Jurkat, Clone E6-1 (cell line): ENCODE measurements at regions not wholly inside any gene's neighbourhood (a gene's known extent, or its start where the extent isn't known, plus 50 kb on each side); places are given as distances from the start of the nearest gene placed in this dataset.
"Not testable (repeated sequence)": the region's sequence is repeated elsewhere in the genome, so short reads cannot be mapped to it uniquely, and the experiment has no call there.

ENCODE experiments used
- DNase-seq: peaks from one replicate; pipeline ENCODE4 v3.0.0-alpha.2; 2011; ENCODE audit warnings: low read depth, low spot score
- H3K4me3 ChIP-seq: 2 replicates; pipeline ENCODE4 v1.5.1; 2011; ENCODE audit warnings: mild to moderate bottlenecking, low read length, control low read depth, moderate library complexity

GRCh38 chr2:187208199-187208785 lies 239.8 kb downstream of the CALCRL start:
- DNase-seq, result no peak
- H3K4me3 ChIP-seq, result no peak overlapping the region

GRCh38 chr2:187207126-187207525 lies 240.9 kb downstream of the CALCRL start:
- DNase-seq, result no peak
- H3K4me3 ChIP-seq, result no peak overlapping the region

DNA sequence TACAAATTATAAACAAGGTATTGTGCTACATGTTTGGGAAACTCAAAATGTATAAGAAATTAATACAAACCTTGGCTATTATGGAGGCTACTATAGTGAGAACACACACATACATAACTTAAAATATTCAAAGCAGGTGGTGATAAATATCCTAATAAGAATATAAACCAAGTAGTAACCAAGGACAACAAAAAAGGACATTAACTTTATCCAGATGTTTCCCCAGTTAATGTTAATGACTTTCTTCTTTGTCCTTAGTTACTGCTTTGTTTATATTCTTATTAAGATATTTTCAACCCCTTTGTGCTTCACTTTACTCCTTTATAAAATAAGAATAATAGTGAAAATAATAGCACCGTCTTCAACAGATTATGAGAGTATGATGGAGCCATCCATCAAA lies 241.6 kb downstream of the CALCRL start:
- no peak overlapping the region for H3K4me3 ChIP-seq
- no peak for DNase-seq

- H3K4me3 ChIP-seq, result no peak overlapping the region
- DNase-seq, result no peak
Measured at GRCh38 chr2:187206071-187206470, 242.0 kb downstream of the CALCRL start.

DNA sequence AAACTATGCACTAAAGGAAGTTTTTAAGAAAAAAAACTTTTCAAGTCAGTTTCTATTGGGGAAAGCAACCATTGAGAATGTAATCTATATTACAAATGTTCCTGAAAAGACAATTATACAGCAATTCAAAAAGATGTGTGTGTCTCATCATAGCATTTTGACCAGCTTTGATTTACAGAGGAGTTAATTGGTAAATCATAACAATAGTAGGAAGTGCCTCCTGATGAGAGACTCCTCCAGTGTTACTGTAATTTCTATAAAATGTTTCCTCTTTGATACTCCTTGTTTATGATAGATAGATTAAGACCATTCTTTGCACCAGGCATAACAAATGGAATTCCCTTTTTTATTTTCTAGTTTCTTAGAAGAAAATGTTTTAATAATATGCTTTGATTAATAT lies 249.9 kb downstream of the CALCRL start:
- no peak overlapping the region for H3K4me3 ChIP-seq
- no peak for DNase-seq

- H3K4me3 ChIP-seq, result no peak overlapping the region
- no peak for DNase-seq
Measured at GRCh38 chr2:187194049-187194448, 254.0 kb downstream of the CALCRL start.

DNA sequence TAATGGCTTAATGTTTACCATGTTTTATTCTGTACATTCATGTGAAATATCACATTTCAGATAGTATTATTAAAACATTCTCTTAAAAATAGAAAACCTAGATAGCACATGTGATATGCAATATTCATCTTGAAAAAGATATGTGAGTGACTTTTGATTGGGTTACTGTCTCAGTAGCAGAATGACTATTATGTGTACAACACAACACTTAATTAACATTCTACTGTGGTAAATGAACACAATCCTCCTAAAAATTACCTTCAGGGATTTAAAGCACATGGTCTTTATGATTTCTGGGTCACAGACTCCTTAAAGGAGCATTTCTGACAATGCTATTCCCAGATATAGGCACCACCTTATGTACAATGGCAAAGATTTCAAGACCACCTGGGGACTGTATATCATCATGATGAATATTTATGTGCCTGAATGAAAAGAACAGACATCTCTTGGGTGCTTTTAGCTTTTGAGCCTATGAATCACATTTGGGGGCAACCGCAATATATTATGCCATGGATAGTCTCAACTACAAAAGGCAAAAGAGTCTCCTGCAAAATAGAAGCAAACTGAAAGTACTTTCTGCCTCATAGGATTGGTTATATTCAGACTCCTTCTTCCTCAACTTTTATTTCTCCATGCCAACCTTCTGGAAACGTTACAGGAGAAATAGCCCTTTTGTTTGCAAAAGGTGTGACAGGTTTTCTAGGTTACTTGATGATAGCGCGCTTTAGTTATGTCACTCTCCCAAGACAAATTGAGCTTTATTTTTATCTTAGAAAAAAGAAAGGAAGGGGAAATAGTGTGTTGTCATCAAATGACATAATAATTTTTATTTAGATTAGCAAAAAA lies 259.0 kb downstream of the CALCRL start:
- H3K4me3 ChIP-seq, result no peak overlapping the region
- DNase-seq, result no peak

- no peak for DNase-seq
- H3K4me3 ChIP-seq, result no peak overlapping the region
Measured at GRCh38 chr2:187187519-187187918, 260.5 kb downstream of the CALCRL start.

GRCh38 chr2:187180529-187180928 lies 267.5 kb downstream of the CALCRL start:
- H3K4me3 ChIP-seq, result no peak overlapping the region
- no peak for DNase-seq

- not testable (repeated sequence) for H3K4me3 ChIP-seq, DNase-seq
Measured at GRCh38 chr2:187178876-187179275, 269.2 kb downstream of the CALCRL start.

- no peak overlapping the region for H3K4me3 ChIP-seq
- no peak for DNase-seq
Measured at GRCh38 chr2:187177253-187177652, 270.8 kb downstream of the CALCRL start.

DNA sequence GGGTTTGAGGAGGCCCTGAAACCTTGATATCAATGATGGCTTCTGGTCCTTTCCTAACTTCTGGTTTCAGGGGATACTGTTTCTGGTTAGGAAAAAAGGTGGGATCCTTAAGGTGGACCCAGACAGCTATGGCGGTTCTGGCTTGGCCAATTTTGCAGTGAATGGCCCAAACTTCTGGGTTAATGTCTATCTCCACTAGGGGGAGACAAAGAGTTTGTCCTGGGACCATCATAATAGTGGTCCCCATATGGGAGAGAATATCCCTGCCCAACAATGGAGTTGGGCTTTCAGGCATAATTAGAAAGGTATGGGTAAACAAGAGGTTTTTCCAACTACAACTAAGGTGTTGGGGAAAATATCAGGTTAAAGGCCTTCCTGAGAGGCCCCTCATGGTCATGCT lies 273.5 kb downstream of the CALCRL start:
- no peak overlapping the region for H3K4me3 ChIP-seq
- peak; percentile 2 for DNase-seq

DNA sequence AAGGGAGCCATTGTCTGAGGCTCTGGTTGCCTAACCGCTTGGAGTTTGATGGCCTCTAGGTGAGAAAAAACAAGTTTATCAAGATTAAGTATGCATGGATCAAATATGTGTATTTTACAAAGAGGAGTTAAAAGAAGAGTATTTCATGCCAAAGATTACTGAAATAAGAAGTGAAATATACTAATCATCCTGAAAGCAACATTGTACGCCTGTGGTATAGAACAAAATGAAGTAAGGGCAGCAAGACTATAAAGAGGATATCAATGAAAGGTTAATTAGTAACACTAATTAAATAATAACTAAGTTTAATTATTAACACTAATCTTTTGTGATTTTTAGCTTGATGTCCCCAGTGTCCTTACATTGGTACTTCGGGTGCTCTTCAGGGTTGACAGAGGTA lies 276.7 kb downstream of the CALCRL start:
- H3K4me3 ChIP-seq, result no peak overlapping the region
- DNase-seq, result no peak

GRCh38 chr2:187169864-187170263 lies 278.2 kb downstream of the CALCRL start:
- H3K4me3 ChIP-seq, result no peak overlapping the region
- no peak for DNase-seq

DNA sequence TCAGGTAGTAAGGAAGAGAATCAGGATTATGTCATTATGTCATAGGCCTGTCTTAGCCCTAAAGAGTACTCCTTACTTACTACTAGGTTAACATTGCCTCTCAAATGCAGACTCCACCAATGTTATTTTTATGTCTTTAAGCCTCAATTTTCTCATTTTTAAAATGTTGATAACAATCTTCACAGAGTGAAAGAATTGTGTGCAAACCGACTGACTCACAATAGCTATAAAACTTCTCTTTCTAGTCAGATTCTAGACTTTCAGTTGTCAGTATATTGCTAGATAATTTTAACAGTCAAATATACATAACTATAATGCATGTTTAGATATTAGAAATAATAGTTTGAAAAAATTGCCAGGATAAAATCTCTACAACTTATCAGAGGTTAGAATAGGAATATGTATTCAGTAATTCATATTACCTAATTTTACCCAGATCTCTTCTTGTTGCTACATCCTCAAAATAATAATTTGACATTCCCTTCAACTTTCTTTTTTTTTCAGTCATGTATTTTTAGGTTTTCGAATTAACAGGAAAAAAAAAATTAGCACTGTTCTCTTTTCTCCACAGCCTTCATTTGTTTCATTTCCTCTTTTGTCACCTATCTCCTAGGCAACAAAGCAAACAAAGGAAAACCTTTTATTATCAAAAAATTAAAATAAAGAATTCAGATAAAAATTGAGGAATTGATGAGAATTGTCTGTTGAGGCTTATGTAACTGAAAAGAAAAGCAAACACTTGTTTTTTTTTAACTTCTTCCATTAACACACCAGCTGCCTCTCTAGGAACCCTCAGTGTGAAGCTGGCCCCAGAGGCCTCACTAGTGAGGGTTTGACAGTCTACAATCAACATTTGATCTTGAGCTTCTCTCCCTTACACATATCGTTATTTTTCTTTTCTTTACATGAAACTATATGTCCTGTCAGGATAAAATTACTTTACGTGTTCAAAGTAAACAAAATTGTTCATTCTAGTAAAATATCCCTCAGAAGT lies 279.0 kb downstream of the CALCRL start:
- no peak overlapping the region for H3K4me3 ChIP-seq
- no peak for DNase-seq

DNA sequence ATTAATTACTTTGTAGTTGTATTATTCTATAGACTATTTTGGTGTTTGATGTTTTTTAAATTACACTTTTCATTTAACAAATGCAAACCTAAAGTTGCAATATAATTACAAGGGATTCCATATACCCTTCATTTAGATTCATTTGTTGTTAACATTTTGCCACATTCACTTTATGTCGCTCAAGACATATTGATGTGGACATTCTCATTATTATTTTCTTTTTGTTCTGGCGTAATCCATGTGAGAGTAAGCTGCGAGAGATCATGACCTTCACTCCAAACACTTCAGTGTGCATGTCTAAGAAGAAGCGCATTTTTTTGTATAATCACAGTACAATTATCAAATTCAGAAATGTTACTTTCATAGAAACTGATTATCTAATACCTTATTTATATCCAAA lies 280.6 kb downstream of the CALCRL start:
- H3K4me3 ChIP-seq, result no peak overlapping the region
- no peak for DNase-seq

- no peak for DNase-seq
Measured at GRCh38 chr2:187165936-187166610, 282.0 kb downstream of the CALCRL start.

DNA sequence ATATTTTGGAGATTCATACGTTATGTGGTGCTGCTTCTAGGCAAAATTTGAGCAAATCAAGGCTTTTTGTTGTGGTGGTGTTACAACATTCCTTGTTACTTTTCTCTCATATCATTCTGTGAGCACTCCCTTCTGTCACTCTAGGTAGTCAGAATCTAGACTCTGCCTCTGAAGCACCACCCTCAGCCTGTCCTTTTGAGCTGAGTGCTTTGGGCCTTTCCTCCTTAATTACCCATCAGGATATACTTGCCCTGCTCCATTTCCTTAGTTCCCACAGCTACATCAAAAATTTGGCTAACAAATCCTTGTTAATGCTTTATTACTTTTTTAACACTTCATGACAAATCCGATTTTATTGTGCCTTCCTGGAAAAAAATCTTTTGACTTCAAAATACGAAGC lies 289.6 kb downstream of the CALCRL start:
- H3K4me3 ChIP-seq, result no peak overlapping the region
- DNase-seq, result no peak

More at GRCh38 chr2:187165936-187166610, 282.0 kb downstream of the CALCRL start:
- H3K4me3 ChIP-seq, result no peak overlapping the region

GRCh38 chr2:187157046-187157445 lies 291.0 kb downstream of the CALCRL start:
- no peak for DNase-seq
- H3K4me3 ChIP-seq, result no peak overlapping the region
